H1 (cell line): ENCODE measurements at regions not wholly inside any gene's neighbourhood (a gene's known extent, or its start where the extent isn't known, plus 50 kb on each side); places are given as distances from the start of the nearest gene placed in this dataset.

Experiments
- CTCF ChIA-PET: fragments of 300-600 bp; sonication (Branson Sonifier 250); formaldehyde crosslinking; loops from one replicate; lab custom pipeline; 2021; ENCODE audit not compliant: partially characterized antibody; lab: Charles Lee
- POLR2A ChIA-PET: fragments of 300-600 bp; sonication (Branson Sonifier 250); formaldehyde crosslinking; loops from one replicate; lab custom pipeline; 2021; ENCODE audit warnings: inconsistent platforms; ENCODE audit not compliant: partially characterized antibody; lab: Charles Lee
- DNase-seq, 2 experiments: peaks; one replicate each; pipeline versions ENCODE4 v3.0.0 to v3.0.0-alpha.2; 2010 to 2022; ENCODE audit warnings: low spot score in 2 of 2, low read depth in 1 of 2, mixed read lengths in 1 of 2
- FAIRE-seq: peaks from 2 replicates; lab custom pipeline; 2011; peaks lifted over from hg19 to GRCh38; lab: Jason Lieb, UNC
- H2AFZ ChIP-seq: 2 replicates; pipeline ENCODE4 v1.8.1; 2012; ENCODE audit warnings: low read length, inconsistent platforms
- H2AK5ac ChIP-seq: 2 replicates; pipeline ENCODE4 v1.6.1; 2013; ENCODE audit warnings: low read depth, low read length
- H2BK120ac ChIP-seq: replicated peaks from 2 replicates; pipeline ENCODE3; 2013; ENCODE audit warnings: low read depth, low read length, inconsistent platforms
- H2BK12ac ChIP-seq: 2 replicates; pipeline ENCODE4 v1.6.1; 2013; ENCODE audit warnings: low read depth, low read length
- H2BK15ac ChIP-seq: 2 replicates; pipeline ENCODE4 v1.6.1; 2013; ENCODE audit warnings: low read length
- H2BK20ac ChIP-seq: 2 replicates; pipeline ENCODE4 v1.6.1; 2013; ENCODE audit warnings: low read length
- H2BK5ac ChIP-seq: 2 replicates; pipeline ENCODE4 v1.6.1; 2013; ENCODE audit warnings: low read depth, low read length
- H3K14ac ChIP-seq: 2 replicates; pipeline ENCODE4 v1.6.1; 2013; ENCODE audit warnings: inconsistent platforms; ENCODE audit not compliant: insufficient read length
- H3K18ac ChIP-seq: 2 replicates; pipeline ENCODE4 v1.6.1; 2013; ENCODE audit warnings: low read length; ENCODE audit errors: extremely low read depth
- H3K23ac ChIP-seq: 2 replicates; pipeline ENCODE4 v1.6.1; 2013; ENCODE audit warnings: inconsistent platforms; ENCODE audit not compliant: insufficient read length
- H3K23me2 ChIP-seq: 2 replicates; pipeline ENCODE4 v1.6.1; 2013; ENCODE audit warnings: low read depth, low read length
- H3K27ac ChIP-seq: 2 replicates; pipeline ENCODE4 v1.6.1; 2011; ENCODE audit warnings: low read depth, low read length, inconsistent platforms
- H3K27me3 ChIP-seq, 4 experiments: replicated peaks in 1 of 4; 1 replicate in 1 of 4; 2 replicates in 3 of 4; pipeline versions ENCODE4 v1.6.1 to v1.8.1; 2011 to 2013; ENCODE audit warnings: low read length in 3 of 4, mild to moderate bottlenecking in 3 of 4, inconsistent platforms in 2 of 4, mixed read lengths in 2 of 4, moderate library complexity in 1 of 4; ENCODE audit not compliant: control insufficient read depth in 3 of 4, insufficient read depth in 3 of 4; ENCODE audit errors: extremely low read depth in 1 of 4
- H3K36me3 ChIP-seq, 4 experiments: 2 replicates each; pipeline versions ENCODE4 v1.6.1 to v1.8.1; 2011 to 2013; ENCODE audit warnings: mild to moderate bottlenecking in 4 of 4, low read length in 3 of 4, moderate library complexity in 2 of 4, control low read depth in 1 of 4, inconsistent platforms in 1 of 4; ENCODE audit not compliant: insufficient read depth in 4 of 4, control insufficient read depth in 2 of 4
- H3K4ac ChIP-seq: replicated peaks from 2 replicates; pipeline ENCODE3; 2013; ENCODE audit warnings: low read length, low read depth, mixed read lengths, inconsistent platforms; ENCODE audit not compliant: insufficient read length
- H3K4me1 ChIP-seq, 4 experiments: replicated peaks in 1 of 4; 1 replicate in 1 of 4; 2 replicates in 3 of 4; pipeline versions ENCODE4 v1.6.1 to v1.8.1; 2011 to 2013; ENCODE audit warnings: low read length in 3 of 4, inconsistent platforms in 2 of 4, mixed read lengths in 1 of 4; ENCODE audit not compliant: insufficient read depth in 4 of 4, control insufficient read depth in 3 of 4
- H3K4me2 ChIP-seq, 2 experiments: 2 replicates each; pipeline versions ENCODE4 v1.6.1 to v1.8.1; 2011 to 2013; ENCODE audit warnings: low read depth in 2 of 2, low read length in 2 of 2, control low read depth in 1 of 2, inconsistent platforms in 1 of 2, mild to moderate bottlenecking in 1 of 2; ENCODE audit not compliant: insufficient read depth in 1 of 2
- H3K4me3 ChIP-seq, 4 experiments: fragments of 200-600, 300-600 bp in 1 of 4; sonication (generic), shearing (Covaris generic), sonication (Bioruptor Twin) in 1 of 4; 2 replicates each; pipeline versions ENCODE4 v1.5.1 to v1.8.1; 2011 to 2016; ENCODE audit warnings: low read length in 4 of 4, low read depth in 3 of 4, control low read depth in 2 of 4, inconsistent platforms in 2 of 4, mild to moderate bottlenecking in 2 of 4, mixed read lengths in 1 of 4, moderate library complexity in 1 of 4; ENCODE audit not compliant: insufficient read depth in 2 of 4; ENCODE audit errors: extremely low read depth in 1 of 4
- H3K56ac ChIP-seq: replicated peaks from 2 replicates; pipeline ENCODE3; 2013; ENCODE audit warnings: low read depth, mild to moderate bottlenecking, mixed read lengths, low read length, inconsistent platforms; ENCODE audit not compliant: insufficient read length
- H3K79me1 ChIP-seq: 2 replicates; pipeline ENCODE4 v1.6.1; 2013; ENCODE audit warnings: low read depth, low read length, control low read depth
- H3K79me2 ChIP-seq, 2 experiments: 2 replicates each; pipeline versions ENCODE4 v1.6.1 to v1.8.1; 2012 to 2013; ENCODE audit warnings: low read length in 2 of 2, mild to moderate bottlenecking in 2 of 2, inconsistent platforms in 1 of 2; ENCODE audit not compliant: insufficient read depth in 2 of 2, control insufficient read depth in 1 of 2
- H3K9ac ChIP-seq, 4 experiments: replicated peaks in 1 of 4; 1 replicate in 1 of 4; 2 replicates in 3 of 4; pipeline versions ENCODE4 v1.6.1 to v1.8.1; 2011 to 2013; ENCODE audit warnings: low read depth in 3 of 4, low read length in 3 of 4, control low read depth in 2 of 4, mild to moderate bottlenecking in 2 of 4, moderate library complexity in 2 of 4, inconsistent platforms in 1 of 4; ENCODE audit errors: extremely low read depth in 1 of 4
- H3K9me3 ChIP-seq, 2 experiments: 2 replicates each; pipeline versions ENCODE4 v1.6.1 to v1.8.1; 2012 to 2013; ENCODE audit warnings: mild to moderate bottlenecking in 2 of 2, moderate library complexity in 2 of 2, control low read depth in 1 of 2, inconsistent platforms in 1 of 2, low read depth in 1 of 2, low read length in 1 of 2, mixed read lengths in 1 of 2; ENCODE audit not compliant: insufficient read depth in 2 of 2
- H4K20me1 ChIP-seq, 2 experiments: replicated peaks in 1 of 2; 2 replicates each; pipeline versions ENCODE3 to v1.8.1; 2011 to 2013; ENCODE audit warnings: inconsistent platforms in 2 of 2, low read length in 2 of 2, mild to moderate bottlenecking in 1 of 2; ENCODE audit not compliant: insufficient read depth in 2 of 2, control insufficient read depth in 1 of 2
- H4K5ac ChIP-seq: 2 replicates; pipeline ENCODE4 v1.6.1; 2013; ENCODE audit warnings: low read length, low read depth, mixed read lengths, inconsistent platforms; ENCODE audit not compliant: insufficient read length
- H4K8ac ChIP-seq: 2 replicates; pipeline ENCODE4 v1.8.0; 2013; ENCODE audit warnings: mild to moderate bottlenecking, moderate library complexity, low read length, inconsistent platforms; ENCODE audit not compliant: insufficient read depth; ENCODE audit errors: extremely low read depth
- H4K91ac ChIP-seq: replicated peaks from 2 replicates; pipeline ENCODE3; 2013; ENCODE audit warnings: low read length, mixed read lengths, inconsistent platforms; ENCODE audit not compliant: insufficient read length
- GTF2F1 ChIP-seq: IDR thresholded peaks from 2 replicates; pipeline ENCODE4 v1.6.1; 2012; ENCODE audit warnings: low read depth, low read length, improper control_type of control experiment, borderline replicate concordance
- JUND ChIP-seq: IDR thresholded peaks from 2 replicates; pipeline ENCODE4 v1.6.1; 2011; ENCODE audit warnings: mild to moderate bottlenecking, improper control_type of control experiment, low read length
- KDM1A ChIP-seq: fragments of 200-600, 300-600 bp; sonication (generic); IDR thresholded peaks from 2 replicates; pipeline ENCODE4 v1.7.1; 2016; ENCODE audit warnings: mild to moderate bottlenecking, low read length, borderline replicate concordance
- NANOG ChIP-seq: IDR thresholded peaks from 2 replicates; pipeline ENCODE4 v1.6.1; 2011; ENCODE audit warnings: low read length, low read depth, mild to moderate bottlenecking, inconsistent platforms; ENCODE audit not compliant: insufficient read depth, poor library complexity, severe bottlenecking
- POU5F1 ChIP-seq: IDR thresholded peaks from 2 replicates; pipeline ENCODE4 v1.6.1; 2011; ENCODE audit warnings: low read depth, mild to moderate bottlenecking, low read length, moderate library complexity
- RNF2 ChIP-seq: fragments of 200-900, 300-1000 bp; sonication (generic); IDR thresholded peaks from 2 replicates; pipeline ENCODE4 v1.7.1; 2016; ENCODE audit warnings: borderline replicate concordance, low read depth, mild to moderate bottlenecking, antibody characterized with exemption, low read length; ENCODE audit not compliant: poor library complexity, severe bottlenecking; ENCODE audit errors: missing control alignments
- SIN3A ChIP-seq, 2 experiments: IDR thresholded peaks in 1 of 2; conservative IDR thresholded peaks in 1 of 2; 2 replicates each; pipeline ENCODE4 v1.6.1; 2011 to 2012; ENCODE audit warnings: low read length in 2 of 2, improper control_type of control experiment in 1 of 2, low read depth in 1 of 2, mild to moderate bottlenecking in 1 of 2
- SP2 ChIP-seq: IDR thresholded peaks from 2 replicates; pipeline ENCODE4 v1.6.1; 2012; ENCODE audit warnings: mild to moderate bottlenecking, low read length, inconsistent platforms
- SRF ChIP-seq: IDR thresholded peaks from 2 replicates; pipeline ENCODE4 v1.6.1; 2011; ENCODE audit warnings: mild to moderate bottlenecking, low read depth, low read length, moderate library complexity
- TCF12 ChIP-seq: IDR thresholded peaks from 2 replicates; pipeline ENCODE4 v1.6.1; 2011; ENCODE audit warnings: low read depth, mild to moderate bottlenecking, low read length
- USF2 ChIP-seq: IDR thresholded peaks from 2 replicates; pipeline ENCODE4 v1.6.1; 2011; ENCODE audit warnings: low read length, improper control_type of control experiment
- TF ChIP-seq, protein P1 (sequence below), 3 experiments: IDR thresholded peaks; 1 replicate in 2 of 3; 2 replicates in 1 of 3; pipeline versions ENCODE4 v1.5.1 to v1.6.1; 2011; ENCODE audit warnings: low read length in 3 of 3, mild to moderate bottlenecking in 3 of 3, inconsistent platforms in 2 of 3, low read depth in 1 of 3, moderate library complexity in 1 of 3; ENCODE audit not compliant: insufficient read depth in 1 of 3; ENCODE audit errors: control extremely low read depth in 1 of 3

- Histone ChIP-seq H3K4ac (no peak overlapping the region), H3K79me1 (no peaks in the 10 kb centered on the region), H3K36me3 (no peaks in the 10 kb centered on the region), H2BK20ac (no peak overlapping the region), H3K27ac (no peak overlapping the region), H2BK15ac (no peak overlapping the region), H3K4me2 (no peak overlapping the region), H2BK12ac (no peak overlapping the region), H2BK5ac (no peak overlapping the region), H4K91ac (no peak overlapping the region), H4K8ac (no peak overlapping the region), H3K23ac (no peak overlapping the region), H2BK120ac (no peak overlapping the region), H3K79me2 (no peaks in the 10 kb centered on the region), H2AK5ac (no peak overlapping the region), H4K5ac (no peak overlapping the region), H3K23me2 (no peaks in the 10 kb centered on the region), H4K20me1 (no peaks in the 10 kb centered on the region), H3K4me3 (no peak overlapping the region), H3K27me3 (no peaks in the 10 kb centered on the region), H3K18ac (no peak overlapping the region), H3K56ac (no peak overlapping the region), H3K4me1 (no peaks in the 10 kb centered on the region), H3K9me3 (no peaks in the 10 kb centered on the region), H2AFZ (no peak overlapping the region), H3K14ac (no peak overlapping the region), H3K9ac (no peak overlapping the region)
- no peak for FAIRE-seq
- no peak for DNase-seq
- CTCF ChIA-PET, result no interaction called here
- POLR2A ChIA-PET, result no interaction called here
- no peak for TF ChIP-seq KDM1A
- no peak for TF ChIP-seq USF2
- TF ChIP-seq, protein P1, sequence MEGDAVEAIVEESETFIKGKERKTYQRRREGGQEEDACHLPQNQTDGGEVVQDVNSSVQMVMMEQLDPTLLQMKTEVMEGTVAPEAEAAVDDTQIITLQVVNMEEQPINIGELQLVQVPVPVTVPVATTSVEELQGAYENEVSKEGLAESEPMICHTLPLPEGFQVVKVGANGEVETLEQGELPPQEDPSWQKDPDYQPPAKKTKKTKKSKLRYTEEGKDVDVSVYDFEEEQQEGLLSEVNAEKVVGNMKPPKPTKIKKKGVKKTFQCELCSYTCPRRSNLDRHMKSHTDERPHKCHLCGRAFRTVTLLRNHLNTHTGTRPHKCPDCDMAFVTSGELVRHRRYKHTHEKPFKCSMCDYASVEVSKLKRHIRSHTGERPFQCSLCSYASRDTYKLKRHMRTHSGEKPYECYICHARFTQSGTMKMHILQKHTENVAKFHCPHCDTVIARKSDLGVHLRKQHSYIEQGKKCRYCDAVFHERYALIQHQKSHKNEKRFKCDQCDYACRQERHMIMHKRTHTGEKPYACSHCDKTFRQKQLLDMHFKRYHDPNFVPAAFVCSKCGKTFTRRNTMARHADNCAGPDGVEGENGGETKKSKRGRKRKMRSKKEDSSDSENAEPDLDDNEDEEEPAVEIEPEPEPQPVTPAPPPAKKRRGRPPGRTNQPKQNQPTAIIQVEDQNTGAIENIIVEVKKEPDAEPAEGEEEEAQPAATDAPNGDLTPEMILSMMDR (IDR thresholded peaks at IDR 0.05; ENCODE audit: control extremely low read depth in 1 of 3, insufficient read depth in 1 of 3, low read depth in 1 of 3, low read length in 3 of 3), result no peak
- no peak for TF ChIP-seq POU5F1
- TF ChIP-seq NANOG, result no peak
- TF ChIP-seq JUND, result no peak
- TF ChIP-seq SP2, result no peak
- TF ChIP-seq SRF, result no peak
- TF ChIP-seq TCF12, result no peak
- TF ChIP-seq RNF2, result no peak
- TF ChIP-seq GTF2F1, result no peak
- no peak for TF ChIP-seq SIN3A (conservative IDR thresholded peaks at IDR 0.05 in 1 of 2, IDR thresholded peaks at IDR 0.05 in 1 of 2; ENCODE audit: low read depth in 1 of 2, low read length in 2 of 2)
These were observed 72.9 kb upstream of the C3orf49 start for GRCh38 chr3:63746211-63746610.
